Mesodermal cell (in vitro differentiated cells): ENCODE measurements at regions not wholly inside any gene's neighbourhood (a gene's known extent, or its start where the extent isn't known, plus 50 kb on each side); places are given as distances from the start of the nearest gene placed in this dataset.
"Not testable (repeated sequence)": the region's sequence is repeated elsewhere in the genome, so short reads cannot be mapped to it uniquely, and the experiment has no call there.

Source experiments
- H3K27ac ChIP-seq: 2 replicates; pipeline ENCODE4 v1.7.0; 2013; ENCODE audit warnings: mild to moderate bottlenecking, low read depth, low read length, moderate library complexity; ENCODE audit not compliant: severe bottlenecking
- H3K36me3 ChIP-seq: 2 replicates; pipeline ENCODE4 v1.7.1; 2013; ENCODE audit warnings: mild to moderate bottlenecking, low read length, moderate library complexity; ENCODE audit not compliant: control insufficient read depth, insufficient read depth
- H3K4me1 ChIP-seq: one replicate; pipeline ENCODE4 v1.7.1; 2013; ENCODE audit warnings: mild to moderate bottlenecking, low read length; ENCODE audit not compliant: insufficient read depth, control insufficient read depth, poor library complexity, severe bottlenecking
- H3K4me3 ChIP-seq: 2 replicates; pipeline ENCODE4 v1.7.0; 2013; ENCODE audit warnings: low read length, control low read depth, mild to moderate bottlenecking; ENCODE audit not compliant: insufficient read depth, poor library complexity, severe bottlenecking; ENCODE audit errors: extremely low read depth
- H3K9me3 ChIP-seq: 2 replicates; pipeline ENCODE4 v1.7.1; 2013; ENCODE audit warnings: mild to moderate bottlenecking, low read length, moderate library complexity; ENCODE audit not compliant: control insufficient read depth
- WGBS, 2 experiments: methylation state at CpG; one replicate each; pipeline ENCODE4 v1.1.5; 2013; ENCODE audit warnings: missing lambda C conversion rate in 2 of 2; ENCODE audit not compliant: insufficient coverage in 2 of 2; 5-methylcytosine and 5-hydroxymethylcytosine counted together

DNA sequence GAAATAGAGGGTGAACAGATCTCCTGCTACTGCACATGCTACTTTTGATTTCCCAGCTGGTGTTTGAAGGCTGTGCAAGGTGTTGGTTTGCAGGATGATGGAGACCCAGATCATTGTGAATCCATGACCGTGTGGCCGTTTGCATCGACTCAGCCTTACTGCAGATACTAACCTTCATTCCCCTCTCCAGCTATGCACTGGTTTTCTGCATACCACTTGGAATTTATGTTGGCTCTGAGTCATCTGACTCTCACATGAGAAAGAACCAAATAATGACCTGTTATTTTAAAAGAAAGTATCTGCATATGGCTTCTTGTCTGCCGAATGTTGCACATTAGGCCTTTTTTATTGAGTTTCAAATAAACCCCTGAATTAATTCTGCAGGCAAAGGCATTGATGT is 183.3 kb upstream of the PRKX start:
- H3K4me3 ChIP-seq, H3K9me3 ChIP-seq, H3K27ac ChIP-seq, H3K4me1 ChIP-seq, H3K36me3 ChIP-seq: not testable (repeated sequence)
- no CpG with 5 or more reads among the region's 4 CpGs for WGBS, 2 experiments

- H3K27ac ChIP-seq, H3K36me3 ChIP-seq, H3K4me3 ChIP-seq, H3K4me1 ChIP-seq, H3K9me3 ChIP-seq: not testable (repeated sequence)
- WGBS, 2 experiments: no CpG with 5 or more reads among the region's 5 CpGs
Measured at GRCh38 chrX:3882553-3882920, 169.1 kb upstream of the PRKX start.

DNA sequence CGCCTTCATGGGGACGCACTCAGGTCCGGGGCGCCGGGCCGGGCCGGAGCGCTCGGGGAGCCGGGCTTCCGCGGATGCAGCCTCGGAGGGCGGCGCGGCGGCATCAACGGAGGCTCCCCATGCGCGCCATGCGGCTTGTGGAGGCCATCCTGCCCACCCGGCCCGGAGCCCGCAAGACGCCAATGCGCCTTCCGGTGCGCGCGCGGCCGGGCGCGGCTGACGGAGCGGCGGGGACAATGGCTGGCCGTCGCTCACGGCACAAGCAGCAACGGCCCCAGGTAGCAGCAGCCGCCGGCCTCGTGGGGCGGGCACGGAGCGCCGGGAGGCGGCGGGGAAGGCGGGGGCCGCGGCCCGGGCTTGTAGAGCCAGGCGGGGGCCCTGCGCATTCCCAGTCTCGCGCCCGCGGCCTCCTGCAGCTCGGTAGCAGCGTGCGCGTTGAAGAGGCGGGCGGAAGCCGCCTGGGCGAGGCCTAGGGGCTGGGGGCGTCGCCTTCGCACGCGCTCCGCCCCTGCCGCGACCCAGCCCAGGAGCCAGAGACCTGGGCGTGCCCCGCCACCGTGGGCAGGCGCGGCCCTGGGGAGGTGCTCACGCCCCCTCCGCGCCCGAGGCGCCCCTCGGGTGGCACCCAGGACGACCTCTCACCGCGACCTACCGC is 168.6 kb upstream of the PRKX start:
- not testable (repeated sequence) for H3K36me3 ChIP-seq, H3K27ac ChIP-seq, H3K4me1 ChIP-seq, H3K4me3 ChIP-seq, H3K9me3 ChIP-seq
- WGBS, 2 experiments: no CpG with 5 or more reads among the region's 91 CpGs

DNA sequence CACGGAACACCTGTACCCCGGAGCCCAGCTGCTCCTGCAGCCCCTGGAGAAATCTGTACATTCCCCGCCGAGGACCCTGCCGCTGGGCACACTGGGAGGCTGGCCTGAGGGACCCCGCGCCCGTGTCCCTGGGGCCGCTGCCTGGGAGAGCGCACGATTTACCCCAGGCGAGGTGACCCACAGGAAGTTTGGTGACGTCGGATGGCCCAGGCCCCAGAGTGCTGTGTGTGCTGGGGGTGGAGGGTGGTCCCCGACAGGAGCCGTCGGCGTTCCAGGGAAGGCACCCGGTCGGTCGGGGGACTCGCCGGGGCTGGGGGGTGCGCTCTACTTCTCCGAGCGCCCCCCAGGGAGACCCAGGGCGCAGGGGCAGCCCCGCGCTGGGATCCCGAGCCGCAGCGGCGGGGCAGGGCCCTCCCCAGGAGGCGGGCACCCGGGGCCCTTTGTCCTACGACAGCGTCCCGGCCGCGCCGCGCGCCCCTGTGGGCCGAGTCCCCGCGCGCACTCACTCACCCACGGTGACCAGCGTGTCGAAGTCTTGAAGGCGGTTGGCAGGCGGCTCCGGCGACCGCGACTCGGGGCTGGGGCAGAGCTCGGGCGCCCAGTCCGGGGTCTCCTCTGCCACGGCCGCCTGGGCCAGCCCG is 167.9 kb upstream of the PRKX start:
- not testable (repeated sequence) for H3K27ac ChIP-seq, H3K4me1 ChIP-seq, H3K9me3 ChIP-seq, H3K36me3 ChIP-seq, H3K4me3 ChIP-seq
- no CpG with 5 or more reads among the region's 63 CpGs for WGBS, 2 experiments

DNA sequence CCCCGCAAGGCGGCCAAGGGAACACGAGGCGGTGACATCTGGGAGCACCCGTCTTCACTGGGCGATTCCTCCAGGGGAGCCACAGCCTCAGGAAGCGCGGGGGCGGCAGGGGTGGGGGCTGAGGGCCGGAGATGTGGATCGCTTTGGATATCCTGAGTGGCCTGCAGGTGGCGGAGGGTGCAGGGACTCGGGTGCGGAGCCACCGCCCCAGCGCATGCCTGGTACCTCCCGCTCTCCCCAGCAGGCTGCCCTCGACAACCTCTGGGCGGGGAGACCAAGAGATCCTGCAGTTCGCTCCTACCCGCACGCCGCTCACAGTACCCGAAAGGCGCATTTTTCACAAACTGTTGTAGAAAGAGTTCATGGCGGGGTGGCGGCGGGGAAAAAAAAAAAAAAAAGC is 162.9 kb upstream of the PRKX start:
- not testable (repeated sequence) for H3K27ac ChIP-seq, H3K4me1 ChIP-seq, H3K36me3 ChIP-seq, H3K4me3 ChIP-seq, H3K9me3 ChIP-seq
- WGBS, 2 experiments: no CpG with 5 or more reads among the region's 28 CpGs

DNA sequence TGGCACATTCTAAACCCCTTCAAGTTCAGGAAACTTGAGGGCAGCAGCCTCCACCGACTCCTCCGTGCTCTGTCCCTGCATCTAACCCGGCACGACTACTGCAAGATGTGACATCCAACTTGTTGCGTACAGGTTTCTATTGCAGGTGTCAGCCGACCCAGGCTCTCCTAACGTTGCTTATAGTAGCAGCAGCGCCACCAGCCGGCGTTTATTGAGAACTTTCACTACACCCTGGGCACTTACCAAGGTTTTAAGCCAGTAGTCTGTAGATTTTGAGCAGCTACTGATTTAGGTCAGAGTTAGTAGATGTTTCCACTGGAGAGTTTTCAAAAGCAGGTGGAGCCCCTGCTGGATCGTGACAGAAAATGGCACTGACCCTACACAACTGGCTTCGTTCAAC is 162.2 kb upstream of the PRKX start:
- not testable (repeated sequence) for H3K36me3 ChIP-seq, H3K27ac ChIP-seq
- WGBS, 2 experiments: no CpG with 5 or more reads among the region's 12 CpGs

DNA sequence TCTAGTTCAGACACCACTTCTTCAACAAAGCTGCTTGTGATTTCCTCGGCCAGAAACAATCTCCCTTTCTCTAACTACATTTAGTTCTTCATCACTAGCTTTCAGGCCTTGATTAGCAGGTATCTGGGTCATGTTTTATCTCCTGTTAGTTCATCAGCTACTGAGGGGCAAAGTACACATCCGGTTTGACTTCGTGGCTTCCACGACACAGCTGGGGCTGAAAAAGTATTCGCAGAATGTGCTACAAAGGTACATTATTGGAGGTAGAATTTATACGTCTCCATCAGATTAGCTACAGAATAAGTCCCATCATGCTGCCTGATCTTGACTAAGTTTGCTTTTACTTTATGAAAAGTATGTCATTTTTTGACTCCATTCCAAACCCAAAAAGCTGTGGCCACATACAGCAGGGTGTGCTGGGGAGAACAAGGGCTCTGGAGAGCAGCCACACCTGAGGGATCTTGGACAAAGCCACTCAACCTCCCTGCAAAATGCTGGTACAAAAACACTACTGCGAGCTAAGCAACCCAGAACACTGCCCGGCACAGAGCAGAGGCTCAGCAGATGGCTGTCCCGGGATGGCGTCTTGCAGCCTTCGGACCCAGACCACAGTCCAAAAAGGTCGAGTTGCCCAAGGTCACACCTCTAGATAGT is 158.9 kb upstream of the PRKX start:
- not testable (repeated sequence) for H3K27ac ChIP-seq, H3K36me3 ChIP-seq, H3K4me1 ChIP-seq, H3K9me3 ChIP-seq, H3K4me3 ChIP-seq
- no CpG with 5 or more reads among the region's 12 CpGs for whole genome bisulfite sequencing, 2 experiments

More for the DNA sequence above, 162.2 kb upstream of the PRKX start:
- not testable (repeated sequence) for H3K9me3 ChIP-seq, H3K4me1 ChIP-seq, H3K4me3 ChIP-seq

DNA sequence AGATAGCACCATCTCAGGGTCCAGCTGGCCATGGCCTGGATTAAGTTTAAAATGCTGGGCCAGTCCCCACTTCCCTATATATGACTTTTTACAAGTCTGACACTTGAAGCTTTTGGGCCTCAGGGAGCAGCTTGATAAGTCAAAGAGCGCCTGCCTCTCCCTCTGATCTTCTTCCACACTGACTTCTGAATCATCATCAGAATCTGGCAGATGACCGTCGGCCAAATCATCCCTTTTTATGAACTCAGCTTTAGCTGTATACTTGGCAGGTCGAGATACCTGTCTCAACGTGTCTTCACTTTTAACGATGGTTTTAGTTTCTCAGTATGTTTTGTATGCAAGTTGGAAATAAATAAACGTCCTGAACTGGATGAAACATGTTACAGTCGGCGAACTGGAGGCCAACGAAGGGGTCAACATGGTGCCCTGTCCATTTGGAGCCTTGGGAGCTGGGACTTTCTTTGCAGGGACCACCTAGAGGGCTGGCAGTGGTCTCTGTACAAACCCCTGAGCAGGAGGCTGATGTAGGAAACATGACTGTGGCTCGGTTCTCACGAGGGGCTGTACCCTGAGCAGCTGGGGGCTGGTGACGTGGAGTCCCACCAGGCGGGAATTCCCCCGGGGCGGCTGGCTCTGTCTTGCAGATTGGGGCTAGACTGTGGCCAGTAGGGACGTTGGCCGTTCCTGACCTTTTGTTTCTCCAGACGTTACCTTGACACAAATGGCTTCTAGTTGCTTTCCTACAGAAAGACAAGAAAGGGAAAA is 153.8 kb upstream of the PRKX start:
- WGBS, 2 experiments: 100% methylated on average over 2 of the region's 19 CpGs; no CpG with 5 or more reads in 1 of the 2 experiments
- H3K36me3 ChIP-seq, H3K27ac ChIP-seq, H3K4me1 ChIP-seq, H3K4me3 ChIP-seq, H3K9me3 ChIP-seq: not testable (repeated sequence)

DNA sequence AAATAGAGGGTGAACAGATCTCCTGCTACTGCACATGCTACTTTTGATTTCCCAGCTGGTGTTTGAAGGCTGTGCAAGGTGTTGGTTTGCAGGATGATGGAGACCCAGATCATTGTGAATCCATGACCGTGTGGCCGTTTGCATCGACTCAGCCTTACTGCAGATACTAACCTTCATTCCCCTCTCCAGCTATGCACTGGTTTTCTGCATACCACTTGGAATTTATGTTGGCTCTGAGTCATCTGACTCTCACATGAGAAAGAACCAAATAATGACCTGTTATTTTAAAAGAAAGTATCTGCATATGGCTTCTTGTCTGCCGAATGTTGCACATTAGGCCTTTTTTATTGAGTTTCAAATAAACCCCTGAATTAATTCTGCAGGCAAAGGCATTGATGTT is 144.9 kb upstream of the PRKX start:
- H3K9me3 ChIP-seq, H3K4me3 ChIP-seq, H3K36me3 ChIP-seq, H3K4me1 ChIP-seq, H3K27ac ChIP-seq: not testable (repeated sequence)
- WGBS, 2 experiments: no CpG with 5 or more reads among the region's 4 CpGs

DNA sequence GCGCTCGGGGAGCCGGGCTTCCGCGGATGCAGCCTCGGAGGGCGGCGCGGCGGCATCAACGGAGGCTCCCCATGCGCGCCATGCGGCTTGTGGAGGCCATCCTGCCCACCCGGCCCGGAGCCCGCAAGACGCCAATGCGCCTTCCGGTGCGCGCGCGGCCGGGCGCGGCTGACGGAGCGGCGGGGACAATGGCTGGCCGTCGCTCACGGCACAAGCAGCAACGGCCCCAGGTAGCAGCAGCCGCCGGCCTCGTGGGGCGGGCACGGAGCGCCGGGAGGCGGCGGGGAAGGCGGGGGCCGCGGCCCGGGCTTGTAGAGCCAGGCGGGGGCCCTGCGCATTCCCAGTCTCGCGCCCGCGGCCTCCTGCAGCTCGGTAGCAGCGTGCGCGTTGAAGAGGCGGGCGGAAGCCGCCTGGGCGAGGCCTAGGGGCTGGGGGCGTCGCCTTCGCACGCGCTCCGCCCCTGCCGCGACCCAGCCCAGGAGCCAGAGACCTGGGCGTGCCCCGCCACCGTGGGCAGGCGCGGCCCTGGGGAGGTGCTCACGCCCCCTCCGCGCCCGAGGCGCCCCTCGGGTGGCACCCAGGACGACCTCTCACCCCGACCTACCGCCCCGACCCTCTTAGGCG is 130.2 kb upstream of the PRKX start:
- not testable (repeated sequence) for H3K9me3 ChIP-seq, H3K4me1 ChIP-seq, H3K36me3 ChIP-seq, H3K27ac ChIP-seq
- H3K4me3 ChIP-seq: peak overlapping the region; percentile 19
- no CpG with 5 or more reads among the region's 85 CpGs for WGBS, 2 experiments
